ENCODE measurements at regions not wholly inside any gene's neighbourhood (a gene's known extent, or its start where the extent isn't known, plus 50 kb on each side); places are given as distances from the start of the nearest gene placed in this dataset.
"Not testable (repeated sequence)": the region's sequence is repeated elsewhere in the genome, so short reads cannot be mapped to it uniquely, and the experiment has no call there.

- not testable (repeated sequence) for TF ChIP-seq TAF1, POLR2AphosphoS5 (IDR thresholded peaks at IDR 0.05; ENCODE audit: low read depth, low read length)
Measured at GRCh38 chr14:105740961-105741360, 214.6 kb downstream of the TMEM121 start.
